ENCODE measurements at regions not wholly inside any gene's neighbourhood (a gene's known extent, or its start where the extent isn't known, plus 50 kb on each side); places are given as distances from the start of the nearest gene placed in this dataset.

GRCh38 chr12:124461241-124461673 is 106.2 kb downstream of the NCOR2 start:
- TF ChIP-seq CTCF (conservative IDR thresholded peaks at IDR 0.05 in 1 of 2, IDR thresholded peaks at IDR 0.05 in 1 of 2; ENCODE audit: low read depth in 1 of 2, low read length in 2 of 2) (no peak), EZH2 (IDR thresholded peaks at IDR 0.05; ENCODE audit: low read length, missing control alignments) (no peak)

All from fibroblast of lung (primary cell).